Heart left ventricle (tissue), 16 donors: ENCODE measurements at regions not wholly inside any gene's neighbourhood (a gene's known extent, or its start where the extent isn't known, plus 50 kb on each side); places are given as distances from the start of the nearest gene placed in this dataset.

Experiments used
- ATAC-seq, 4 donors: fragments of 200-7000 bp; cut with Tn5 transposase; one replicate each; pipeline ENCODE4 v1.9.1; 2020 to 2022; ENCODE audit warnings: moderate library complexity in 4 of 4, mild to moderate bottlenecking in 3 of 4, moderate number of reproducible peaks in 1 of 4
- DNase-seq, 5 donors: peaks; one replicate each; pipeline ENCODE4 v3.0.0-alpha.2; 2020
- H3K27ac ChIP-seq, 12 donors: fragments of 200-600 bp; sonication (generic) in 4 of 12; one replicate each; pipeline versions ENCODE4 v1.5.0 to v1.8.0; 2016 to 2022; ENCODE audit warnings: mild to moderate bottlenecking in 2 of 12
- H3K27me3 ChIP-seq, 9 donors: fragments of 200-600 bp; sonication (generic) in 2 of 9; one replicate each; pipeline versions ENCODE4 v1.5.1 to v1.8.0; 2016 to 2022; ENCODE audit warnings: mild to moderate bottlenecking in 3 of 9
- H3K36me3 ChIP-seq, 9 donors: fragments of 200-600 bp; sonication (generic) in 2 of 9; one replicate each; pipeline versions ENCODE4 v1.5.0 to v1.8.0; 2018 to 2022; ENCODE audit warnings: mild to moderate bottlenecking in 2 of 9
- H3K4me1 ChIP-seq, 12 donors: fragments of 200-600 bp; sonication (generic) in 4 of 12; one replicate each; pipeline versions ENCODE4 v1.5.0 to v1.8.0; 2016 to 2022; ENCODE audit warnings: mild to moderate bottlenecking in 3 of 12
- H3K4me3 ChIP-seq, 12 donors: fragments of 200-600 bp; sonication (generic) in 4 of 12; one replicate each; pipeline versions ENCODE4 v1.5.0 to v1.8.0; 2017 to 2022; ENCODE audit warnings: mild to moderate bottlenecking in 9 of 12, moderate library complexity in 4 of 12
- H3K9me3 ChIP-seq, 12 donors: fragments of 200-600 bp; sonication (generic) in 4 of 12; one replicate each; pipeline versions ENCODE4 v1.5.0 to v1.8.0; 2016 to 2022; ENCODE audit warnings: mild to moderate bottlenecking in 1 of 12
- CTCF ChIP-seq, 12 donors: fragments of 200-600 bp; sonication (generic) in 4 of 12; IDR thresholded peaks; one replicate each; pipeline versions ENCODE4 v1.5.0 to v1.8.0; 2018 to 2022; ENCODE audit warnings: antibody characterized with exemption in 12 of 12, mild to moderate bottlenecking in 5 of 12
- POLR2A ChIP-seq, 2 donors: fragments of 450-650 bp; IDR thresholded peaks; one replicate each; pipeline ENCODE4 v1.6.1; 2017; ENCODE audit warnings: antibody characterized with exemption in 2 of 2, mild to moderate bottlenecking in 2 of 2, moderate library complexity in 2 of 2
- WGBS, 4 donors: extraction: QIAGEN DNeasy Blood & Tissue Kit in 2 of 4; methylation state at CpG; one replicate each; pipeline versions ENCODE4 v1.1.5 to v1.1.7; 2013 to 2018; 5-methylcytosine and 5-hydroxymethylcytosine counted together
- intact Hi-C, 10 donors: fragments of 100-400 bp; cut with DNase I; formaldehyde crosslinking; loops; one replicate each; pipeline versions ENCODE4 v1.11.1 to v1.14.2; 2022
- donor health status: ischemic (EF 13 %, LVEDD 7.1; RV severe dilation, severe dysfunction).
- donor health status: healthy with polysubstance abuse.
- donor health status: DM: no; HTN: yes; CAD: no.
- donor health status: DM: no; HTN: no; CAD: no.
- donor health status: ischemic (EF 25% LVEDD 6.9; RV normal size, moderate dysfunction).
- donor health status: ischemic (EF 25% LVEDD 5.7; RV mildly dilated, moderate dysfunction).
- donor health status: healthy.
- donor health status: DM: yes; HTN: yes; CAD: no.
- donor health status: ischemic (EF 35%, LVEDD 5.7; RV mildly dilated, moderate dysfunction).
- donor health status: nonischemic (EF 11% LVEDD 7.7; RV severe dilation, severe dysfunction).
- donor health status: DM: yes; HTN: yes; CAD: no.
- donor health status: PGD.
- donor health status: ischemic (EF 29% LVEDD 5.4; RV normal size, mild dysfunction).
- donor health status: nonischemic (EF 23%, LVEDD 6.1; RV moderate dilation, normal function).

GRCh38 chr15:66854012-66854965 lies 152.3 kb downstream of the SMAD6 start:
- DNase-seq (peak in 2 of 5 donors; percentile 5 to 14), ATAC-seq (no peak)
- intact Hi-C loops: loop anchor here (2.0 to 10.0 kb wide), 10 partner anchors 67 to 352 kb away; partner anchors contain the start of genes SMAD6 (in 4 of the 10) and RPL4 (in 1 of the 10)
- Histone ChIP-seq H3K4me1 (peaks cover 0 to 28% (median 21%) of the 10 kb centered on the region in 12 donors), H3K9me3 (no peaks in the 10 kb centered on the region), H3K27me3 (no peaks in the 10 kb centered on the region), H3K36me3 (no peaks in the 10 kb centered on the region), H3K27ac (no peak overlapping the region), H3K4me3 (no peak overlapping the region)
- TF ChIP-seq CTCF (IDR thresholded peaks at IDR 0.05): no peak
- TF ChIP-seq POLR2A (IDR thresholded peaks at IDR 0.05): no peak
- WGBS, 4 donors: 89 to 92% (median 91%) methylated on average over 22 to 23 of the region's 23 CpGs

GRCh38 chr15:66855041-66855440 lies 153.0 kb downstream of the SMAD6 start:
- Histone ChIP-seq H3K36me3 (peaks cover 0 to 7% (median 0%) of the 10 kb centered on the region in 9 donors), H3K27me3 (no peaks in the 10 kb centered on the region), H3K9me3 (no peaks in the 10 kb centered on the region), H3K27ac (no peak overlapping the region), H3K4me1 (peaks cover 0 to 21% (median 15%) of the 10 kb centered on the region in 12 donors), H3K4me3 (no peak overlapping the region)
- WGBS, 4 donors: 74 to 81% (median 79%) methylated on average over 1 of the region's 1 CpG
- DNase-seq: no peak
- no peak for TF ChIP-seq CTCF (IDR thresholded peaks at IDR 0.05)
- intact Hi-C loops: loop anchor here in 3 of 10 donors (2.0 to 10.0 kb wide), 3 partner anchors 80 to 252 kb away; partner anchors contain the start of gene SMAD6 (in 1 of the 3)
- no peak for ATAC-seq

- Histone ChIP-seq H3K4me1 (peaks cover 0 to 9% (median 3%) of the 10 kb centered on the region in 12 donors), H3K27ac (no peak overlapping the region), H3K4me3 (no peak overlapping the region), H3K36me3 (peaks cover 0 to 9% (median 0%) of the 10 kb centered on the region in 9 donors), H3K9me3 (no peaks in the 10 kb centered on the region), H3K27me3 (no peaks in the 10 kb centered on the region)
- no peak for TF ChIP-seq POLR2A (IDR thresholded peaks at IDR 0.05)
- no peak for TF ChIP-seq CTCF (IDR thresholded peaks at IDR 0.05)
- intact Hi-C loops: loop anchor here in 1 of 10 donors (10.0 kb wide), 1 partner anchor 153 kb away; the partner anchor contains the start of gene SMAD6
- ATAC-seq (no peak), DNase-seq (no peak)
Observed at GRCh38 chr15:66857694-66858093, 155.7 kb downstream of the SMAD6 start.
